Suprapubic skin (tissue), 4 donors: ENCODE measurements at regions not wholly inside any gene's neighbourhood (a gene's known extent, or its start where the extent isn't known, plus 50 kb on each side); places are given as distances from the start of the nearest gene placed in this dataset.

ENCODE experiments used
- DNase-seq, 2 donors: peaks; one replicate each; pipeline ENCODE4 v3.0.0-alpha.2; 2019; ENCODE audit warnings: low spot score in 2 of 2
- H3K27ac ChIP-seq: fragments of 200-600 bp; sonication (generic); one replicate; pipeline ENCODE4 v1.5.1; 2019
- H3K27me3 ChIP-seq: fragments of 200-600 bp; sonication (generic); one replicate; pipeline ENCODE4 v1.5.1; 2019
- H3K36me3 ChIP-seq: fragments of 200-600 bp; sonication (generic); one replicate; pipeline ENCODE4 v1.5.1; 2019
- H3K4me1 ChIP-seq: fragments of 200-600 bp; sonication (generic); one replicate; pipeline ENCODE4 v1.5.1; 2019
- H3K4me3 ChIP-seq: fragments of 200-600 bp; sonication (generic); one replicate; pipeline ENCODE4 v1.5.1; 2019; ENCODE audit warnings: mild to moderate bottlenecking
- H3K9me3 ChIP-seq: fragments of 200-600 bp; sonication (generic); one replicate; pipeline ENCODE4 v1.5.1; 2019
- EP300 ChIP-seq: sonication (generic); formaldehyde crosslinking; IDR thresholded peaks from one replicate; pipeline ENCODE4 v1.6.1; 2017; ENCODE audit warnings: antibody characterized with exemption
- POLR2A ChIP-seq, 2 donors: fragments of 450-650 bp; IDR thresholded peaks; one replicate each; pipeline ENCODE4 v1.6.1; 2017; ENCODE audit warnings: antibody characterized with exemption in 2 of 2, mild to moderate bottlenecking in 2 of 2, moderate library complexity in 2 of 2
- POLR2AphosphoS5 ChIP-seq, 3 donors: sonication (generic); formaldehyde crosslinking; IDR thresholded peaks; one replicate each; pipeline ENCODE4 v1.6.1; 2017; ENCODE audit warnings: antibody characterized with exemption in 3 of 3
- WGBS: methylation state at CpG from one replicate; pipeline ENCODE4 v1.1.5; 2018; 5-methylcytosine and 5-hydroxymethylcytosine counted together
- TF ChIP-seq, protein P1 (sequence below), 2 donors: fragments of 200-600 bp in 1 of 2; fragments of 450-650 bp in 1 of 2; sonication (generic) in 1 of 2; IDR thresholded peaks; one replicate each; pipeline ENCODE4 v1.5.1; 2016 to 2019; ENCODE audit warnings: antibody characterized with exemption in 2 of 2, mild to moderate bottlenecking in 1 of 2, moderate library complexity in 1 of 2

DNA sequence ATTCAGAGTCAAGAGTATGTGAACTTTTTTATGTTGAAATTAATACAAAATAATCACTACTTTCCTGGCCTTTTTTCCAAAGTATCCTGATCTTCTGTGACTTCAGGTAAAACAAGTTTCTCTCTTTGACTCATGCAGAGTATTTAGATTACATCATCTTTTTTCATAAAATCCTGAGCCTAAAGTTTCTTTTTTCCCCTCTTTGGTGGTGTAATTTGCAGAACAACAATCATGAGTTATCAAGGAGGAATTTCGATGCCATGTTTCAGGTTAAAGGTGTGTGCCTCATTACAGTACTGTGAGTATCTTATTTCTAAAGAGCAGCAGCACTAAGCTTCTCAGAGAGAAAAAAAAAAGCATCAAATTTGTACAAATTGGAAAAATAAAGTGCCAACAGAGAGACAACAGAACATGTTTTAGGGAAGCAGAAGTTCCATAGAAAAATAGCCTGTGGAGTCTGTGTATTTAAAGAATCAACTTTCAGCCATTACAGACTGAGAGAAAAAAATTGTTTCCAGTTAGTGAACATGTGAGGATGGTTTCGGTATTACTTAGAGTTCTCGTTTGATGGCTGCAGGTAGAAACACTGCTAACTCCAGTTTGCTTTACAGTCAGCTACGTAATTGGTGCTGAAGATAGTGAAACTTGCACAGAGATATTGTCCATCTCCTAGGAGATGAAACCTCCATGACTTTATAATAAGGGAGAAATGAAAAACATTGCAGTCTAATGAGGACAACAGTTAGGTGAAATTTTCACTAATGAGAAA is 78.1 kb upstream of the PCDH9 start:
- Histone ChIP-seq H3K9me3 (no peaks in the 10 kb centered on the region), H3K4me3 (no peak overlapping the region), H3K27me3 (no peaks in the 10 kb centered on the region), H3K36me3 (no peaks in the 10 kb centered on the region), H3K4me1 (no peaks in the 10 kb centered on the region), H3K27ac (no peak overlapping the region)
- WGBS = 87% methylated on average over 4 of the region's 4 CpGs
- TF ChIP-seq POLR2AphosphoS5 (IDR thresholded peaks at IDR 0.05) = no peak
- TF ChIP-seq, protein P1, sequence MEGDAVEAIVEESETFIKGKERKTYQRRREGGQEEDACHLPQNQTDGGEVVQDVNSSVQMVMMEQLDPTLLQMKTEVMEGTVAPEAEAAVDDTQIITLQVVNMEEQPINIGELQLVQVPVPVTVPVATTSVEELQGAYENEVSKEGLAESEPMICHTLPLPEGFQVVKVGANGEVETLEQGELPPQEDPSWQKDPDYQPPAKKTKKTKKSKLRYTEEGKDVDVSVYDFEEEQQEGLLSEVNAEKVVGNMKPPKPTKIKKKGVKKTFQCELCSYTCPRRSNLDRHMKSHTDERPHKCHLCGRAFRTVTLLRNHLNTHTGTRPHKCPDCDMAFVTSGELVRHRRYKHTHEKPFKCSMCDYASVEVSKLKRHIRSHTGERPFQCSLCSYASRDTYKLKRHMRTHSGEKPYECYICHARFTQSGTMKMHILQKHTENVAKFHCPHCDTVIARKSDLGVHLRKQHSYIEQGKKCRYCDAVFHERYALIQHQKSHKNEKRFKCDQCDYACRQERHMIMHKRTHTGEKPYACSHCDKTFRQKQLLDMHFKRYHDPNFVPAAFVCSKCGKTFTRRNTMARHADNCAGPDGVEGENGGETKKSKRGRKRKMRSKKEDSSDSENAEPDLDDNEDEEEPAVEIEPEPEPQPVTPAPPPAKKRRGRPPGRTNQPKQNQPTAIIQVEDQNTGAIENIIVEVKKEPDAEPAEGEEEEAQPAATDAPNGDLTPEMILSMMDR (IDR thresholded peaks at IDR 0.05) = no peak
- TF ChIP-seq POLR2A (IDR thresholded peaks at IDR 0.05) = no peak
- no peak for TF ChIP-seq EP300
- DNase-seq = no peak

DNA sequence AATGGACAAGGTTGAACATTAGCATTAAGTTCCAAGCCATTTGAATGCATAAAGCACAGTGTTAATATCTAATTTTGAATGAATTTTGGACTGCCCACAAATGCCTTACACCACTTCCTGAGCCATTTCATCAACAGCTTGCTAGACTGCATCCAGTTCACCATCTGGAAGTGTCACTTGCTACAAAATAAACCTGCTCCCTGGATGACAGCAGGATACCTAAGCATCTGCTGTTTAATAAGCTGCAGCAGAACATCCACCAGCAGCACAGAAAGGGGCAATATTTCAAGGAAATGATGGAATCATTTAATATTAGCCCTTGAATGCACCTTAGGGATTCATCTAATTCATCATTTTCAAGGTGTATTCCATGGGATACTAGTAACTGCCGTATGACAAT is 76.6 kb upstream of the PCDH9 start:
- no peaks in the 10 kb centered on the region for H3K4me1 ChIP-seq
- no peaks in the 10 kb centered on the region for H3K9me3 ChIP-seq
- no peak for DNase-seq
- 64% methylated on average over 1 of the region's 1 CpG for WGBS
- no peak overlapping the region for H3K27ac ChIP-seq
- H3K27me3 ChIP-seq = no peaks in the 10 kb centered on the region
- TF ChIP-seq POLR2AphosphoS5 (IDR thresholded peaks at IDR 0.05) (no peak), EP300 (no peak), POLR2A (IDR thresholded peaks at IDR 0.05) (no peak)
- TF ChIP-seq, protein P1 (IDR thresholded peaks at IDR 0.05) = no peak
- H3K4me3 ChIP-seq = no peak overlapping the region
- no peaks in the 10 kb centered on the region for H3K36me3 ChIP-seq

DNA sequence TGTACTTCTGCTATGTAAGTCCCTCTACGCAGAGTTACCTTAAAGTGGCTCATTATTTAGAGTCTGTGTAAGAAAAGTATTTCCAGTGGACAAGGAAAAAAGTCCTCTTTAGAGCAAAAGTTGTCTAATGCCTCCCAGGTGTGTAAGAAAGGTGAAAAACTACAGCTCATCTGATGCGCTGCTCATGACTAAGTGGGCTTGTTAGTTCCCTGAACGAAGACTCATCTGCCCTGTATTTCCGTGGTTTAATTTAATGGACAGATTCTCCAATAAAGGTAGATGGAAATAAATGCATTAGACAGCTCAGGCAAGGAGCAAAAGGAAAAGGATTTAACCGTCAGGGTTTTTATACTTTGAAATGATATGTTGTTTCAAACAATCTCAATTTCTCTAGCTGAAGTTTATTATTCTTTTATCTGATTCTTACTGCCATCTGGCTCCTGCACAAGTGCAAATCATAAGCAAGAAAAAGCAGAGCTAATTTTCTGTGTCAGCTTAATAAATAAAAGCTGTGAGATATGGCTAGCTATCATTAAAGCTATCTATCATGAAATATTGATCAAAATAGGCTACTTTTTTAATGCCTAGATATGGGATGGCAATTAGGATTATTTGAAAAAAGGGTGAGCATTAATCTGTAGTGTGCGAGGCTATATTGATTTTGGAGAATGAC is 73.7 kb upstream of the PCDH9 start:
- TF ChIP-seq, protein P1 (IDR thresholded peaks at IDR 0.05) = no peak
- TF ChIP-seq POLR2AphosphoS5 (IDR thresholded peaks at IDR 0.05) = no peak
- no peak for TF ChIP-seq POLR2A (IDR thresholded peaks at IDR 0.05)
- WGBS = 64% methylated on average over 6 of the region's 6 CpGs
- DNase-seq = no peak
- no peaks in the 10 kb centered on the region for H3K36me3 ChIP-seq
- H3K4me3 ChIP-seq = no peak overlapping the region
- H3K27ac ChIP-seq = no peak overlapping the region
- no peaks in the 10 kb centered on the region for H3K27me3 ChIP-seq
- H3K9me3 ChIP-seq = no peaks in the 10 kb centered on the region
- H3K4me1 ChIP-seq = no peaks in the 10 kb centered on the region

DNA sequence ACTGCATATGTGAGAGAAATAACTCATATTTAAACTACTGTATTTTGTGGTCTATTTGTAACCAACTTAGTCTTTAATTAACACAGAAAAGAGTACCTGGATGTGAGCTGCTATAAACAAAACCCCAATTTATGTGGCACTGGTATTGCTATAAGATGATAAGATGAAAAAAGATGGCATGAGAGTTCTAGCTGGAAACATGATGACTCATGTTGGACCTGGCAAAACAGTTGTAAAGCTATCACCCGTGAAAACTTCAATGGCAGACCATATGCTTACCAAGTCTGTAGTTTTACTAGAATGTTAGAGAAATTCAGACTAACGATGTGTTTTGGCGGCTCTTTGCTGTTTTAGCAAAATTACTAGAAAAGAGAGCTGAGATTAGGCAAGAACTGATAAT is 69.6 kb upstream of the PCDH9 start:
- 86% methylated on average over 3 of the region's 3 CpGs for WGBS
- no peaks in the 10 kb centered on the region for H3K36me3 ChIP-seq
- H3K27ac ChIP-seq = no peak overlapping the region
- H3K4me1 ChIP-seq = no peaks in the 10 kb centered on the region
- no peak for DNase-seq
- H3K27me3 ChIP-seq = no peaks in the 10 kb centered on the region
- no peaks in the 10 kb centered on the region for H3K9me3 ChIP-seq
- no peak overlapping the region for H3K4me3 ChIP-seq
- no peak for TF ChIP-seq POLR2AphosphoS5 (IDR thresholded peaks at IDR 0.05)
- TF ChIP-seq POLR2A (IDR thresholded peaks at IDR 0.05) = no peak
- TF ChIP-seq EP300 = no peak
- TF ChIP-seq, protein P1 (IDR thresholded peaks at IDR 0.05) = no peak

DNA sequence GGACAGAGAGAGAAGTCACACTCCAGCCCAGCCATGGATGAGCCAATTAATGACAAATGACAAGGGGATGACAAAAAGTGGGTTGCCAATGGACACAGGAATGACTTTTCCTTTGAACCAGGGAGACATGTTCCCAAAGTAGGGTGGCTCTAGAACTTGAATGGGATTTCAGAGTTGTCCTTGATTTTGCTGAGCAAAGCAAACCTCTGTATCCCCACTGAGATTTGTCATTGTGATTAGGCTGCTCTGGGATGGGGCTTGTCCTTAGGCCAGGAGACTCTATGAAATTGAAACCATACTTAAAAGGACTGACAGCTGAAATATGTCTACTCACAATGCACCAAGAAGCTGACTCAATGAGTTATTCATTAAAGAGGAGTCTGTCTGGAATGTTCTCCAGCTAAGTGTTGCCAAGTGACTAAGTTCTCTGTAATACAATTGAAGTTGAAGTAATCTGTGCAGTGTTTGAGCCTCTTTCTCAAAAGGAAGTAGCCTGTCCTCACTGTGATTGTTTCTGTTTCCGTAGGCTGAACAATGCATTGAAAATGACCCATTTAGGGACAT is 69.0 kb upstream of the PCDH9 start:
- no peak for DNase-seq
- no peak overlapping the region for H3K27ac ChIP-seq
- H3K36me3 ChIP-seq = no peaks in the 10 kb centered on the region
- WGBS = 56% methylated on average over 1 of the region's 1 CpG
- TF ChIP-seq, protein P1 (IDR thresholded peaks at IDR 0.05) = no peak
- no peak for TF ChIP-seq POLR2AphosphoS5 (IDR thresholded peaks at IDR 0.05)
- no peak for TF ChIP-seq EP300
- TF ChIP-seq POLR2A (IDR thresholded peaks at IDR 0.05) = no peak
- no peak overlapping the region for H3K4me3 ChIP-seq
- H3K4me1 ChIP-seq = no peaks in the 10 kb centered on the region
- no peaks in the 10 kb centered on the region for H3K9me3 ChIP-seq
- H3K27me3 ChIP-seq = no peaks in the 10 kb centered on the region
